CD4-positive, alpha-beta T cell treated with Interleukin-17A for 1 hour (primary cell): ENCODE measurements at regions not wholly inside any gene's neighbourhood (a gene's known extent, or its start where the extent isn't known, plus 50 kb on each side); places are given as distances from the start of the nearest gene placed in this dataset.

Experiments
- DNase-seq: peaks from one replicate; pipeline ENCODE4 v3.0.0-alpha.2; 2020

GRCh38 chr2:225131898-225132297 lies 89.6 kb upstream of the DOCK10 start:
- no peak for DNase-seq

GRCh38 chr2:225130093-225130492 lies 87.8 kb upstream of the DOCK10 start:
- DNase-seq = no peak

- no peak for DNase-seq
These were observed 82.2 kb upstream of the DOCK10 start for GRCh38 chr2:225124311-225125017.

GRCh38 chr2:225122583-225123486 lies 80.6 kb upstream of the DOCK10 start:
- peak; percentile 37 for DNase-seq

- DNase-seq = no peak
These were observed 79.7 kb upstream of the DOCK10 start for GRCh38 chr2:225122007-225122406.

- DNase-seq = no peak
These were observed 77.9 kb upstream of the DOCK10 start for GRCh38 chr2:225120186-225120585.

- no peak for DNase-seq
These were observed 74.9 kb upstream of the DOCK10 start for GRCh38 chr2:225117051-225117716.

GRCh38 chr2:225114786-225115323 lies 72.6 kb upstream of the DOCK10 start:
- DNase-seq = no peak

GRCh38 chr2:225113371-225114015 lies 71.2 kb upstream of the DOCK10 start:
- DNase-seq = no peak

- peak; percentile 8 for DNase-seq
These were observed 70.3 kb upstream of the DOCK10 start for GRCh38 chr2:225112362-225113126.

GRCh38 chr2:225108805-225109204 lies 66.5 kb upstream of the DOCK10 start:
- DNase-seq = no peak

GRCh38 chr2:225104971-225105370 lies 62.7 kb upstream of the DOCK10 start:
- DNase-seq = no peak

GRCh38 chr2:225104321-225104720 lies 62.1 kb upstream of the DOCK10 start:
- no peak for DNase-seq

- no peak for DNase-seq
These were observed 61.5 kb upstream of the DOCK10 start for GRCh38 chr2:225103737-225104141.

- no peak for DNase-seq
These were observed 58.6 kb upstream of the DOCK10 start for GRCh38 chr2:225100856-225101294.

GRCh38 chr2:225100269-225100668 lies 58.0 kb upstream of the DOCK10 start:
- DNase-seq = no peak

- DNase-seq = no peak
These were observed 54.8 kb upstream of the DOCK10 start for GRCh38 chr2:225097035-225097434.
